ENCODE measurements at regions not wholly inside any gene's neighbourhood (a gene's known extent, or its start where the extent isn't known, plus 50 kb on each side); places are given as distances from the start of the nearest gene placed in this dataset.
"Not testable (repeated sequence)": the region's sequence is repeated elsewhere in the genome, so short reads cannot be mapped to it uniquely, and the experiment has no call there.

GRCh38 chrX:22536746-22537304 lies 264.1 kb downstream of the CBLL2 start:
- DNase-seq: no peak

DNA sequence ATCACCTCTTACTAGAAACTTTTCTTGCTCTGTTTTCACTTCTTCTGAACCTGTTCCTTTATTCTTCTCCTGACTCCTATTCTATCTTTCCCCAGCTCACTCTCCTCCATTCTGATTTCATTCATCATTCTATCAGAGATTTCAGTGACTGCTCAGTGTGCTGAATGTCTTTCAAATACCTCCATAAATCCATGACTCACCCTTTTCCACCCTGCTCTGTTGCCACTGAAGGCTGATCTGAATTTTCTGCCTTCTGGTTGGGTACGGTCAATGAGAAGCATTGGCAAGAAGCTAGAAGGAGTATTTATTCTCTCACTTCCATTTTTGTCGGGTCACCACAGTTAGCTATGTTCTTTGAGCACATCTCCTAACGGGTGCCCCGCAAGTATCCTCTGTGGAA lies 265.9 kb downstream of the CBLL2 start:
- no peak for DNase-seq

- no peak for DNase-seq
These were observed 269.2 kb downstream of the CBLL2 start for GRCh38 chrX:22541926-22542325.

DNA sequence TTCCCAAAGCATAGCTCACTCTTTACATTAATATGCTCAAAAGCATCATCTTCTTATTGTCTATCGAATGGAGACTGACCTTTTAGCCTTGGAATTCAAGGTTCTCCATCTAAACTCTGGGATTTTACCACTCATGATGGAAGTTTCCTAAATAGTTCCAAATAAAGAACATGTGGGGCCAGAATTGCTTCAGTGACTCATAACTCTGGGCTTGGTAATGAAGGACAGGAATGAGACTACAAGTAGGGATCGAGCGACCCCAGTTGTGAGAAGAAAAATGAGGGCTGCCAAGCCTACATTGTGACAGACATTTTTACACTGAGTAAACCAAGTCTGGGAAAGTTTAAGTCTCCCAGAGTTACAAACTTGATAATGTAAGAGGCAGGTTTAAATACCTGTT lies 269.9 kb downstream of the CBLL2 start:
- no peak for DNase-seq

DNA sequence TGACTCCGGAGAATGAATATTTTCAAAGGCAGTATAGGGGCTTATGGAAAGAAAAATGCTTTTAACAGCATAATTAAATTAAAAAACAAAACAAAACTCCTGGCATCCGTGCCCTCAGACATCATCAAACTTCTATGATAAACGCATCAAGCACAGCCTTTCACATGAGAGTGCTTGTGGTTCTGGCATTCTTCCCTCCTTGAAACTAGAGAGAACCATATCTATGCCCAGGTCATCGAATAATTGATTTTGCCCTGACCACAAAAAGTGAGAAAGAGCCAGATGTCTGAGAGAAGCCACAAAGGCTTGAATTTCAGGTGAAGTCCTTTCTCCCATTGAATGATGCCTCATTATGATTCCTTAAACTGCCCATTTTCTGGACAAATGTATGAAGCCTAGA lies 286.8 kb downstream of the CBLL2 start:
- DNase-seq: no peak

- DNase-seq: no peak
These were observed 302.6 kb downstream of the CBLL2 start for GRCh38 chrX:22575161-22575845.

DNA sequence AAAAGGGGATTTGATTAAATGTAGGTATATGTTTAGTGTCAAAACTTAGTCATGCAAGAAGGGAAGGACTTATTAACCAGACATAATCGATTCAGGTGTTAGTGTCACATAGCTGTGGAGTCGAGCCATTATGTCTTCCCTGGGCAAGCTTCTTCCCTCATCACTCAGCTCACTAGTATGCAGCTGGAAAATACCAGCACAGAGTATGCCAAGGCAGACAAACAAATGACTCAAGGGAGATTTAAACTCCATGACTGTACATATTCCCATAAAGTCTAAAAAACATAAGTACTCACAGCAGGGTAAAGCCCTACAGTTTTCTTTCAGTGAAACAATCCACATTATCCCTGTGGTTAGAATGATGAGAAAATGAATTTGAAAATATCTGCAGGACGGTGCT lies 304.5 kb downstream of the CBLL2 start:
- no peak for DNase-seq

- no peak for DNase-seq
These were observed 313.1 kb downstream of the CBLL2 start for GRCh38 chrX:22585831-22586230.

DNA sequence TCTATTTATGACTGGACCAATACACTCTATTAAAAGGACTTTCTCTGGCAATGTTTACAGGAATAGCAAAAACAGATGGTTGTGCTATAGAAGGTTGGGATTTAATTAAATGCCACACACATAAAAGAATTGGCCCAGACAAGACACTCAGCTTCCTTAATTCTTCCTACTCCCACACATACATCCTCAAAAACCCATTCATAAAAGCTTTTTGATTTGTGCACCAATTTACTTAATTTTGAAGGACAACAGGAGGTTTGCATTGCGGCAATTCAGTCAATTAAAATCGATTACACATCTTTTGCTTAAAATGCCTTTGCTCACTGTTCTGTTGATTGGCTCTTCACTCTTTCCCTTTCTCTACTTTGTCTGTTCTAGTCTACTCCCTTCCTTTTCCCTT lies 317.1 kb downstream of the CBLL2 start:
- DNase-seq: no peak

DNA sequence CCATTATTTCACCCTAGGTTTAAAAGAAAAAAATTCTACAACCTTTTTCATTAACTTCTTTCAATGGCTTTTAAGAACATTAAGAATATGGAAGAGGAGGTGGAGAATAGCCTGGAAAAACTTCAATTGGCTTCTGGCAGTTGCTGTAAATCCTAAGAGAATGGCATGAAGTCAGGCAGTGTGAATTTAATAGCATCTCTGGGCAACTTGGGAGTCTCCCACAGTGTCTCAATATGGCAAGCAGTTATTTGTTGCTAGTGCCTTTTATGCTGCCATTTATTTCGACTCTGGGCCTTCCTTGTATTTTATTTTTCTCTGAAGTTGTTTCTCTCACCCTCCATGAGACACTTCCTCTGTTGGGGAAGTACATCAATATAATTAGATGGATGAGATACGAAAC lies 322.1 kb downstream of the CBLL2 start:
- DNase-seq: no peak

DNA sequence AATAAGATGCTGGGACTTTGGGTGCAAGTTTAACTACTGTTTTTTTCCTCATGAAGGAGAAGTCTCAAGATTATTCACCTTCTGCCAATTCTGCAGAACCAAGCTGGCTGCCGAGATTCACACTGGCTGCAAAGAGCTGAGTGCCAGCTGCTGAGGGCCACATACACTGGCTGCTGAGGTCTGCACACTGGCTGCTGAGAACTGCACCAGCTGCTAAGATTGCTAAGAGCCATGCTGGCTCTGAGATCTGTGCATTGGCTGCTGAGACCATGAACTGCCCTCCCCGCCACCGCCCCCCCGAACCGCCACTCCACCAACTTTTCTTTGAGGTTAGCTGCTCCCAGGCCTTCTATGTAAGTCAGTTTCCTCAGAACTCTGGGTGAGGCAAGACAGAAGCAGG lies 330.3 kb downstream of the CBLL2 start:
- no peak for DNase-seq

GRCh38 chrX:22609452-22609851 lies 336.7 kb downstream of the CBLL2 start:
- DNase-seq: not testable (repeated sequence)

DNA sequence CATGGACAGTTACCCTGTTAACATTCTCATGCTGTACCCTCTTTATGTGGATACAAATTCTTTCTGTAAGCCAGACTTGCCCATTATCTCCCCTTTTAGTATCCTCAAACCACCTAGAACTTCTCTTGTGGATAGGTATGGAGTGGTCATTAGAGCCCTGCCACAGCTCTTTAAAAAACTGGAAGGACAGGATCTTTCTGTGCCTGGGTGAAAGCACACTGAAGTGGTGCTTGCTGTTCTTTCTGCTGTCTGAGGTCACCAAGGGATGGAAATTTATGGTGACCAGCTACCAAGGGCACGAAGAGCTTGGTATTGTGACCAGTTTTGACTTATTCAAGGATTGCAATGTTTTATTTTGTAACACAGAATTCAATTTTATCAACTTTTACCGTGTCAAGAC lies 344.2 kb downstream of the CBLL2 start:
- DNase-seq: no peak

DNA sequence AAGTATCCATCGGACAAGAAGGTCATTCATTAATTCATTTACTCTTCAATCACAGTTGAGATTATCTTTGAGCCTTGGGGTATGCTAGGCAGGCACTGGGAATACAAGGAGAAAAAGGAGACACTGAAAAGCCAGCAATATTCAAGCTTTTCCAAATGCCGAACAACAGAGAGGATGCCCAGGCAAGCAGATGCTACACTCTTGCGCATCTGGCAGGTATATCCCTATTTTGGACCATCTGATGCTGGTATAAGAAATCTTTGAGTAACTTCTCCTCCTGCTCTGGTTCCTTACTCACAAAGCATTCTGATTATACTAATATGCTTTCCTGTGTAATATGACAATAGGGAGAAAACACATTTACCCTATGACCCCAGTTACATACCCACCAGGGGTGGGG lies 354.9 kb downstream of the CBLL2 start:
- no peak for DNase-seq

DNA sequence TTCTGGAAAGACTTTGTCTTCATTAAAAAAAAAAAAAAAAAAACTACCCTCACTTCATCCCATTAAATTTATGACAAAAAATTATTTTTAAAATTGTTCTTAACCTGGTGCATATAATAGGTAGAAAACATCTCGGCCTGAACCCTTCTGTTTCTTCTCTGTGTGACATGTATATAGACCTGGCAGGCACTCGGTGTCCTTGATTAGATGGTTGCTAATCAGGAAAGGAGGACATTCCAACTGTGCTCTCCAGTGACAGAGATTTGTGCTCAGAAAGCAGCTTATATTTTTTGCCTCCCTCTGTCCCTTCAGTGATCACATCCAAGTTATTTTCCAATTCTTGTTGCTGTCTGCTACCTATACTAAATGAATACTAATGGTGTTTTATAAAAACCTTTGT lies 355.6 kb downstream of the CBLL2 start:
- no peak for DNase-seq

DNA sequence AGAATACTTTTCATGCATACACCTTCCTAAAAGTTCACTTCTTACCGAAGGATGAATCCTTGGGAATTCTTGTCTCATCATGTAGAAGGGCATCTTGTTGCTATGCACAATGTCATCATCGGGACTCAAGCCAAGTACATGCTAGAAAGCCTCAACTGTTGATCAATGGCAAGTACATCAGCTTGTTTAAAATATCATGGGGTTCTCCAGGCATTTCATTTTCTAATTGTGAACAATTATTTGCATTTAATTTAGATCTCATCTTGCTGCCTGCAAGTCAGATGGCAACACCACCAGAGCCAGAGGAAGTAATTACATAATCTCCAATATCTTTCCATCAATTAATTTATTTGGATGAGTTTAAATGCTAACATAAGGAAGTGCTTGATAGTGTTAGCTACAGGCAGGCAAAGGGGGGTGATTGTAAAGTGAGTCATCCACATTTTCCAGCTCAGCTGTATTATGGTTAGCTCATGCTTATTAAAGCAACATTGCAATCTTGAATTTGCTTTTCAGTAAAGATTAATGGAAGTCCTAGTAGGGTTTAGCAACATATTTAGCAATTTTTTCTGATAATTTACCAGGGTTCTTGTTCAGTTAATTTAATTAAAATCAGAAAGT lies 356.5 kb downstream of the CBLL2 start:
- no peak for DNase-seq

GRCh38 chrX:22634083-22634482 lies 361.4 kb downstream of the CBLL2 start:
- DNase-seq: no peak

GRCh38 chrX:22634751-22635150 lies 362.0 kb downstream of the CBLL2 start:
- DNase-seq: peak; percentile 4

DNA sequence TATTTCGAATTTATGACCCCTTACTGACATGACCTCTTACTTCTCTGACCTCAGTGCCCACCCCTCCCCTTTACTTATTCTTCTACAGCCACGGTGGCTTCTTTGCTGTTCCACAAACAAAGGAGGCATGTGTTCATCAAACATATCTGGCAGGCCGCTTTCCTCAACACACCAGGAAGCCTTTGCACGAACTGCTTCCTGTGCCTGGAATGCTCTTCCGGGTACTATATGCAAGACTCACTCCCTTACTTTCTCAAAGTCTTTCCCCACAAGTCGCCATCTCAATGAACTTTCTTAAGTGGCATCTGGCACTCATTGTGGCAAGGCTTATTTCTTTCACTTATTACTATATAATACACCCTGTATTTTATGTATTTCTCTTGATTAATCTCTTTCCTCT lies 351.5 kb upstream of the DDX53 start:
- no peak for DNase-seq

GRCh38 chrX:22650691-22651090 lies 349.1 kb upstream of the DDX53 start:
- DNase-seq: no peak

DNA sequence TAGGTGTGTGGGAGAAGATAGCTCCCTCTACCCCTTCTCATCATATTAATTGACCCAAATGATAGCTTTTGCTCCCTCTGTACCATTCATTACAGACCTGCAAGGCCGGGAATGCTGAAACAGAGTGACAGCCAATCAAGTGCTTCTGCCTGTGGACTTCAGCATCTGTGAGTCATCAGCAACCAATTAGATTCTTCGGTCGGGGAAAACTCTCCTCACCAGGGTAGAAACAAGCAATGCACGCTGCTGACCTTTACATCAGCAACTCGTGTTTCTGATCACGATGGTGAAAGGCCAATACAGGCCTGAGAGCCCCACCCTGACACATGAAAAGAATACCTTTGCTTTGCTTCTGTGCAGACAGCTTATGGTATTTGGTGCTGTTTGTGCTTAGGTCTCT lies 347.2 kb upstream of the DDX53 start:
- peak; percentile 25 for DNase-seq

- no peak for DNase-seq
These were observed 339.0 kb upstream of the DDX53 start for GRCh38 chrX:22660756-22661155.

- no peak for DNase-seq
These were observed 337.0 kb upstream of the DDX53 start for GRCh38 chrX:22662776-22663175.

DNA sequence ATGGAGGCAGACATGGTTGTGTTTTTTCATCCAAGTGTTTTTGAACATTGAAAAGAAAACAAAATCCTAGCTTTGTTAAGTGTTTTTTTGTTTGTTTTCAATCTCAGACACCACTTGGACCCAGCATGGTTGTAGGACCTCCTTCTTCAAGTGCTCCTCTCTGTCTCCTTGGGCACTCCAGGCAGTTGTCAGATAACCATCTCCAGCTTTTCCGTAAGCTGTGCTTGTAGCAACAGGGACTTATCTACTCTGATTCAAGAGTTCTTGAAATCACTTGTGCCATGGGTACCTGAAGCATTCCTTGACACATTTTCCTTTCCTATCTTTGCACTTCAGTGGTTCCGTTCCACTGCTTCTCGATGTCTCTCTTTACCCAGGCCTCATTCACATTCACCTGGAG lies 334.9 kb upstream of the DDX53 start:
- DNase-seq: no peak

- DNase-seq: no peak
These were observed 333.9 kb upstream of the DDX53 start for GRCh38 chrX:22665818-22666217.

Measured in OCI-M1 (cell line).